PC-9 (cell line): ENCODE measurements at regions not wholly inside any gene's neighbourhood (a gene's known extent, or its start where the extent isn't known, plus 50 kb on each side); places are given as distances from the start of the nearest gene placed in this dataset.

Experiments used
- EZH2 ChIP-seq: fragments of 200-600 bp; sonication (generic); IDR thresholded peaks from 2 replicates; pipeline ENCODE4 v1.8.0; 2017; ENCODE audit warnings: antibody characterized with exemption, low read depth
- TF ChIP-seq, protein P1 (sequence below): fragments of 200-600 bp; sonication (generic); conservative IDR thresholded peaks from 2 replicates; pipeline ENCODE4 v1.6.1; 2017; ENCODE audit warnings: mixed run types, antibody characterized with exemption, mild to moderate bottlenecking, moderate library complexity

- TF ChIP-seq, protein P1, sequence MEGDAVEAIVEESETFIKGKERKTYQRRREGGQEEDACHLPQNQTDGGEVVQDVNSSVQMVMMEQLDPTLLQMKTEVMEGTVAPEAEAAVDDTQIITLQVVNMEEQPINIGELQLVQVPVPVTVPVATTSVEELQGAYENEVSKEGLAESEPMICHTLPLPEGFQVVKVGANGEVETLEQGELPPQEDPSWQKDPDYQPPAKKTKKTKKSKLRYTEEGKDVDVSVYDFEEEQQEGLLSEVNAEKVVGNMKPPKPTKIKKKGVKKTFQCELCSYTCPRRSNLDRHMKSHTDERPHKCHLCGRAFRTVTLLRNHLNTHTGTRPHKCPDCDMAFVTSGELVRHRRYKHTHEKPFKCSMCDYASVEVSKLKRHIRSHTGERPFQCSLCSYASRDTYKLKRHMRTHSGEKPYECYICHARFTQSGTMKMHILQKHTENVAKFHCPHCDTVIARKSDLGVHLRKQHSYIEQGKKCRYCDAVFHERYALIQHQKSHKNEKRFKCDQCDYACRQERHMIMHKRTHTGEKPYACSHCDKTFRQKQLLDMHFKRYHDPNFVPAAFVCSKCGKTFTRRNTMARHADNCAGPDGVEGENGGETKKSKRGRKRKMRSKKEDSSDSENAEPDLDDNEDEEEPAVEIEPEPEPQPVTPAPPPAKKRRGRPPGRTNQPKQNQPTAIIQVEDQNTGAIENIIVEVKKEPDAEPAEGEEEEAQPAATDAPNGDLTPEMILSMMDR = no peak
- no peak for TF ChIP-seq EZH2
Observed at GRCh38 chr5:110019119-110019518, 329.4 kb downstream of the MAN2A1 start.
